H9 (cell line): ENCODE measurements at regions not wholly inside any gene's neighbourhood (a gene's known extent, or its start where the extent isn't known, plus 50 kb on each side); places are given as distances from the start of the nearest gene placed in this dataset.

ENCODE experiments used
- DNase-seq: peaks from one replicate; pipeline ENCODE4 v3.0.0-alpha.2; 2017
- H2AFZ ChIP-seq: one replicate; pipeline ENCODE4 v1.6.1; 2013; ENCODE audit warnings: mild to moderate bottlenecking, low read length, control low read depth, moderate library complexity
- H2AK5ac ChIP-seq: 2 replicates; pipeline ENCODE4 v1.6.1; 2013; ENCODE audit warnings: low read length, control low read depth, mixed read lengths; ENCODE audit not compliant: insufficient read length
- H2BK120ac ChIP-seq: one replicate; pipeline ENCODE4 v1.6.1; 2013; ENCODE audit warnings: low read depth, mild to moderate bottlenecking, low read length, control low read depth, inconsistent platforms; ENCODE audit not compliant: poor library complexity, severe bottlenecking
- H2BK12ac ChIP-seq: 2 replicates; pipeline ENCODE4 v1.6.1; 2013; ENCODE audit warnings: low read length, control low read depth, mixed read lengths, low read depth; ENCODE audit not compliant: insufficient read length
- H2BK15ac ChIP-seq: 2 replicates; pipeline ENCODE4 v1.6.1; 2013; ENCODE audit warnings: low read depth, low read length, control low read depth
- H2BK20ac ChIP-seq: one replicate; pipeline ENCODE4 v1.6.1; 2013; ENCODE audit warnings: low read depth, mild to moderate bottlenecking, low read length, control low read depth, inconsistent platforms; ENCODE audit not compliant: poor library complexity, severe bottlenecking
- H2BK5ac ChIP-seq: 2 replicates; pipeline ENCODE4 v1.6.1; 2013; ENCODE audit warnings: low read length, control low read depth, mixed read lengths; ENCODE audit not compliant: insufficient read length
- H3K14ac ChIP-seq: 2 replicates; pipeline ENCODE4 v1.6.1; 2013; ENCODE audit warnings: low read length, control low read depth; ENCODE audit not compliant: insufficient read depth
- H3K18ac ChIP-seq: 2 replicates; pipeline ENCODE4 v1.6.1; 2013; ENCODE audit warnings: low read depth, mild to moderate bottlenecking, mixed read lengths, low read length, control low read depth; ENCODE audit not compliant: insufficient read length
- H3K23ac ChIP-seq: 2 replicates; pipeline ENCODE4 v1.6.1; 2013; ENCODE audit warnings: low read length, control low read depth, mixed read lengths, low read depth; ENCODE audit not compliant: insufficient read length
- H3K23me2 ChIP-seq: 2 replicates; pipeline ENCODE4 v1.6.1; 2013; ENCODE audit warnings: low read depth, mild to moderate bottlenecking, mixed read lengths, low read length, control low read depth; ENCODE audit not compliant: insufficient read length, poor library complexity, severe bottlenecking
- H3K27ac ChIP-seq: 2 replicates; pipeline ENCODE4 v1.5.1; 2013; ENCODE audit warnings: low read length, control low read depth, mixed read lengths, low read depth; ENCODE audit not compliant: insufficient read length
- H3K27me3 ChIP-seq: 2 replicates; pipeline ENCODE4 v1.6.1; 2013; ENCODE audit warnings: low read length, control low read depth, inconsistent platforms; ENCODE audit not compliant: insufficient read depth
- H3K4ac ChIP-seq: 2 replicates; pipeline ENCODE4 v1.6.1; 2013; ENCODE audit warnings: low read depth, mild to moderate bottlenecking, control low read depth, inconsistent platforms, low read length, moderate library complexity
- H3K4me1 ChIP-seq: 2 replicates; pipeline ENCODE4 v1.6.1; 2013; ENCODE audit warnings: low read length, control low read depth, inconsistent platforms; ENCODE audit not compliant: insufficient read depth
- H3K4me2 ChIP-seq: 2 replicates; pipeline ENCODE4 v1.6.1; 2013; ENCODE audit warnings: low read length, control low read depth, mixed read lengths; ENCODE audit not compliant: insufficient read length, insufficient read depth
- H3K56ac ChIP-seq: 2 replicates; pipeline ENCODE4 v1.6.1; 2013; ENCODE audit warnings: low read depth, mild to moderate bottlenecking, mixed read lengths, low read length, control low read depth; ENCODE audit not compliant: insufficient read length
- H3K79me1 ChIP-seq: 2 replicates; pipeline ENCODE4 v1.6.1; 2013; ENCODE audit warnings: low read depth, mild to moderate bottlenecking, moderate library complexity, low read length, control low read depth, inconsistent platforms; ENCODE audit not compliant: insufficient read depth, poor library complexity, severe bottlenecking
- H3K79me2 ChIP-seq: 2 replicates; pipeline ENCODE4 v1.6.1; 2013; ENCODE audit warnings: low read length, control low read depth, inconsistent platforms; ENCODE audit not compliant: insufficient read depth
- H3K9ac ChIP-seq: 2 replicates; pipeline ENCODE4 v1.6.1; 2013; ENCODE audit warnings: low read length, control low read depth, mixed read lengths; ENCODE audit not compliant: insufficient read length; ENCODE audit errors: extremely low read depth
- H3K9me3 ChIP-seq: one replicate; pipeline ENCODE4 v1.6.1; 2013; ENCODE audit warnings: low read depth, low read length, inconsistent platforms; ENCODE audit not compliant: control insufficient read depth
- H3T11ph ChIP-seq: one replicate; pipeline ENCODE4 v1.6.1; 2013; ENCODE audit warnings: mild to moderate bottlenecking, low read length, control low read depth, inconsistent platforms
- H4K20me1 ChIP-seq: one replicate; pipeline ENCODE4 v1.6.1; 2013; ENCODE audit not compliant: control insufficient read depth, insufficient read length, insufficient read depth
- H4K5ac ChIP-seq: 2 replicates; pipeline ENCODE4 v1.6.1; 2013; ENCODE audit warnings: low read depth, mild to moderate bottlenecking, mixed read lengths, low read length, control low read depth; ENCODE audit not compliant: insufficient read length
- H4K8ac ChIP-seq: replicated peaks from 2 replicates; pipeline ENCODE4 v1.6.1; 2013; ENCODE audit warnings: low read length, control low read depth, mixed read lengths, low read depth; ENCODE audit not compliant: insufficient read length
- H4K91ac ChIP-seq: 2 replicates; pipeline ENCODE4 v1.6.1; 2013; ENCODE audit warnings: low read depth, mild to moderate bottlenecking, moderate library complexity, mixed read lengths, low read length, control low read depth; ENCODE audit not compliant: insufficient read length
- H3K27ac Mint-ChIP-seq, 3 experiments: 2 replicates in 2 of 3; 3 replicates in 1 of 3; pipeline ENCODE4 v1.8.0; 2020 to 2021; ENCODE audit warnings: mixed read lengths in 3 of 3, mild to moderate bottlenecking in 1 of 3, moderate library complexity in 1 of 3
- H3K27me3 Mint-ChIP-seq: 2 replicates; pipeline ENCODE4 v1.8.0; 2021; ENCODE audit warnings: low read depth, mild to moderate bottlenecking, moderate library complexity, mixed read lengths
- H3K36me3 Mint-ChIP-seq, 3 experiments: 2 replicates in 2 of 3; 3 replicates in 1 of 3; pipeline ENCODE4 v1.8.0; 2020 to 2021; ENCODE audit warnings: low read depth in 3 of 3, mixed read lengths in 3 of 3; ENCODE audit not compliant: insufficient read depth in 1 of 3
- H3K4me1 Mint-ChIP-seq, 2 experiments: 2 replicates each; pipeline ENCODE4 v1.8.0; 2020; ENCODE audit warnings: mixed read lengths in 2 of 2
- H3K4me3 Mint-ChIP-seq, 2 experiments: 2 replicates in 1 of 2; 3 replicates in 1 of 2; pipeline ENCODE4 v1.8.0; 2020 to 2021; ENCODE audit warnings: mild to moderate bottlenecking in 2 of 2, mixed read lengths in 2 of 2, moderate library complexity in 1 of 2
- H3K9me3 Mint-ChIP-seq, 2 experiments: 2 replicates in 1 of 2; 3 replicates in 1 of 2; pipeline ENCODE4 v1.8.0; 2020; ENCODE audit warnings: mild to moderate bottlenecking in 2 of 2, mixed read lengths in 2 of 2, moderate library complexity in 1 of 2
- CTCF ChIP-seq: fragments of 200-600 bp; sonication (generic); conservative IDR thresholded peaks from 3 replicates; pipeline ENCODE4 v1.8.0; 2021; ENCODE audit warnings: antibody characterized with exemption, mild to moderate bottlenecking
- WGBS: extraction: QIAGEN DNeasy Blood & Tissue Kit; methylation state at CpG from one replicate; pipeline ENCODE4 v1.1.7; 2013; ENCODE audit warnings: missing lambda C conversion rate, low lambda C conversion rate, mixed read lengths; ENCODE audit not compliant: insufficient read length; ENCODE audit errors: extremely low coverage; 5-methylcytosine and 5-hydroxymethylcytosine counted together

- H3K4me1 ChIP-seq: no peaks in the 10 kb centered on the region
- H3K4ac ChIP-seq: no peak overlapping the region
- Mint-ChIP-seq H3K36me3 (no peaks in the 10 kb centered on the region), H3K27me3 (no peaks in the 10 kb centered on the region), H3K9me3 (no peaks in the 10 kb centered on the region), H3K4me3 (no peak overlapping the region), H3K4me1 (peaks cover 22 to 29% of the 10 kb centered on the region in 2 experiments), H3K27ac (no peak overlapping the region)
- no peak overlapping the region for H4K5ac ChIP-seq
- H3K23me2 ChIP-seq: no peaks in the 10 kb centered on the region
- no peak overlapping the region for H3K9ac ChIP-seq
- no peak overlapping the region for H3K18ac ChIP-seq
- H4K91ac ChIP-seq: no peak overlapping the region
- H2AFZ ChIP-seq: no peak overlapping the region
- no peak overlapping the region for H2BK20ac ChIP-seq
- no CpG with 5 or more reads among the region's 5 CpGs for WGBS
- H3K27me3 ChIP-seq: no peaks in the 10 kb centered on the region
- no peak for TF ChIP-seq CTCF
- H2BK5ac ChIP-seq: no peak overlapping the region
- H3K79me1 ChIP-seq: no peaks in the 10 kb centered on the region
- no peak overlapping the region for H3T11ph ChIP-seq
- no peaks in the 10 kb centered on the region for H3K9me3 ChIP-seq
- H2BK120ac ChIP-seq: no peak overlapping the region
- H2BK12ac ChIP-seq: no peak overlapping the region
- no peak overlapping the region for H3K4me2 ChIP-seq
- no peak overlapping the region for H3K14ac ChIP-seq
- no peaks in the 10 kb centered on the region for H3K79me2 ChIP-seq
- H3K27ac ChIP-seq: no peak overlapping the region
- DNase-seq: no peak
- H4K8ac ChIP-seq: no peak overlapping the region
- H3K56ac ChIP-seq: no peak overlapping the region
- H2BK15ac ChIP-seq: no peak overlapping the region
- no peak overlapping the region for H3K23ac ChIP-seq
- no peak overlapping the region for H2AK5ac ChIP-seq
- H4K20me1 ChIP-seq: no peaks in the 10 kb centered on the region
These were observed 987.4 kb downstream of the TUSC7 start for GRCh38 chr3:117696851-117697407.
